ENCODE measurements at regions not wholly inside any gene's neighbourhood (a gene's known extent, or its start where the extent isn't known, plus 50 kb on each side); places are given as distances from the start of the nearest gene placed in this dataset.
A peak's percentile ranks its signal among the peaks of the same experiment; 100 is the strongest.

DNA sequence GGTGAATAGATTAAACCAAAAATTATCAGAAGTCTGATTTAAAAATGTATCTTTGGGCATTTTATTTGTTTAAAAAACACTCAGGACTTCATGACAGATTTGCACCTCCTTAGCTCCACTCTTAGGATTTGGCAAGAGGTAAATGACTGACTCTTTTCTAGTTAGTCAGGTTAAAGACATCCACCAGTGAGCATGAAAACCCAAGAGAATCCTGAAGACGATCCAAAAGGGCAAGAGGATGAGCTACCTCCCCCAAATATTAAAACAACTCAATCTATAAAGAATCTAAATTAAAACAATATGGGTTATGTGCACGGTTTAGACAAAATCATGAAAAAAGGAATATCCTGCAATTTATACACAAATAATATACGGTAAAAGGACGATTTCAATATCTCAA is 89.4 kb upstream of the OPRM1 start:
- Histone ChIP-seq H3K4me1 (no peaks in the 10 kb centered on the region), H3K4me3 (no peak overlapping the region), H3K9me3 (peaks cover 0 to 4% (median 0%) of the 10 kb centered on the region in 8 donors), H3K27me3 (replicated peaks in 1 of 7) (no peaks in the 10 kb centered on the region), H3K27ac (no peak overlapping the region), H3K36me3 (no peaks in the 10 kb centered on the region)
- TF ChIP-seq POLR2AphosphoS5 (IDR thresholded peaks at IDR 0.05) (no peak), POLR2A (IDR thresholded peaks at IDR 0.05) (no peak)
- TF ChIP-seq, protein P1, sequence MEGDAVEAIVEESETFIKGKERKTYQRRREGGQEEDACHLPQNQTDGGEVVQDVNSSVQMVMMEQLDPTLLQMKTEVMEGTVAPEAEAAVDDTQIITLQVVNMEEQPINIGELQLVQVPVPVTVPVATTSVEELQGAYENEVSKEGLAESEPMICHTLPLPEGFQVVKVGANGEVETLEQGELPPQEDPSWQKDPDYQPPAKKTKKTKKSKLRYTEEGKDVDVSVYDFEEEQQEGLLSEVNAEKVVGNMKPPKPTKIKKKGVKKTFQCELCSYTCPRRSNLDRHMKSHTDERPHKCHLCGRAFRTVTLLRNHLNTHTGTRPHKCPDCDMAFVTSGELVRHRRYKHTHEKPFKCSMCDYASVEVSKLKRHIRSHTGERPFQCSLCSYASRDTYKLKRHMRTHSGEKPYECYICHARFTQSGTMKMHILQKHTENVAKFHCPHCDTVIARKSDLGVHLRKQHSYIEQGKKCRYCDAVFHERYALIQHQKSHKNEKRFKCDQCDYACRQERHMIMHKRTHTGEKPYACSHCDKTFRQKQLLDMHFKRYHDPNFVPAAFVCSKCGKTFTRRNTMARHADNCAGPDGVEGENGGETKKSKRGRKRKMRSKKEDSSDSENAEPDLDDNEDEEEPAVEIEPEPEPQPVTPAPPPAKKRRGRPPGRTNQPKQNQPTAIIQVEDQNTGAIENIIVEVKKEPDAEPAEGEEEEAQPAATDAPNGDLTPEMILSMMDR (IDR thresholded peaks at IDR 0.05 in 8 of 11, conservative IDR thresholded peaks at IDR 0.05 in 3 of 11) = no peak
- intact Hi-C loops (cut with DNase I; ENCODE audit: low total_unique reads) = no loop called here
- WGBS, 5 donors = 45 to 76% (median 54%) methylated on average over 4 of the region's 4 CpGs
- DNase-seq = no peak

DNA sequence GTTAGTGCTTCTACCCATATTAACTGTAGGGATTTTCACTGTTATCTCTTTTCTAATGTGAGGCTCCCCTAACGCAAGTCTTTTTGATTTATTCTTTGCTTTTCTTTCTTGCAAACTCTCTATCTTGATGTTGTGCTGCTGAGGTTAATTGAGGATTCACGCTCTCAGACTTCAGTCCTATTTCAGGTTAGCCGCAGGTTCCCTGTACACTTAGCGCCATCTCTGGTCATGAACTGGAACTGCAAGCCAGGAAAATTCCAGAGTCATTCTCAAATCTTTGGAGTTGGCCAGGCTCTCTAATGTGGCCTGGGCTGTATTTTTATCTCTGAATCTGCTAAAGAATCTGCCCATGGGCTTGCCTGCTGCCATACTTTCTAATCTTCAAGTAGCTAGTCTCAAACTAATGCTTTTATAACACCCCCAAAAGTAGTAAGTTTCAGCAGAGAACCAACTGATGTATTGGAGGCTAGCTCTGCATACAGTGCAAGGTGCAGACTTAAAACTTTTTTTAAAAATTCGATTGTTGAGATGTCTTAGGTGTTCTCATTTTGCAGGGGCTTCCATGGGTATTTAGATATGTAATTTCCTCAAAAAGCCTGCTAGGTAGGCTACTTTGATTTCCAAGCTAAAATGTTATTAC is 91.1 kb upstream of the OPRM1 start:
- Histone ChIP-seq H3K27ac (no peak overlapping the region), H3K4me1 (no peaks in the 10 kb centered on the region), H3K9me3 (no peaks in the 10 kb centered on the region), H3K4me3 (no peak overlapping the region), H3K27me3 (replicated peaks in 1 of 7) (no peaks in the 10 kb centered on the region), H3K36me3 (no peaks in the 10 kb centered on the region)
- intact Hi-C loops (cut with DNase I; ENCODE audit: low total_unique reads) = no loop called here
- TF ChIP-seq, protein P1 (IDR thresholded peaks at IDR 0.05 in 8 of 11, conservative IDR thresholded peaks at IDR 0.05 in 3 of 11) = peak in 9 of 11 experiments; percentile 25 to 64 (median 47)
- TF ChIP-seq POLR2A (IDR thresholded peaks at IDR 0.05) = no peak
- WGBS, 5 donors = 18 to 26% (median 22%) methylated on average over 5 of the region's 5 CpGs
- DNase-seq = no peak

DNA sequence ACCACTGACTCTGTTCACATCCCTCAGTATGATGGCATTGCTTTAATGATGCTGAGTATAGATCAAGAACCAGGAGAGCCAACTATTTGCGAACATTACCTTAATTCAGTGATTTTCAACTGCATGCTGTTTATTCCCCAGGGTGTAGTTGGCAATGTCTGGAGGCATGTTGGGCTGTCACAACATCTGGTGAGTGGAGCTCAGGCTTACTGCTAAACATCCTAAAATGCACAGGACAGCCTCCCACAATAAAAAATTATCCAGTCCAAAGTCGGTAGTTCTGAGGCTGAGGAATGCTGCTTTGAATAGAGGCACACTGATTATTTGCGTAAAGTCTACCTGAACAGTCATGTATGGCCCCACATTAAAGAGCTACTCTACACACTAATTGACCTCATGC is 94.8 kb upstream of the OPRM1 start:
- H3K27ac ChIP-seq = no peak overlapping the region
- H3K36me3 ChIP-seq = no peaks in the 10 kb centered on the region
- H3K4me1 ChIP-seq = no peaks in the 10 kb centered on the region
- TF ChIP-seq POLR2AphosphoS5 (IDR thresholded peaks at IDR 0.05) = no peak
- TF ChIP-seq, protein P1 (IDR thresholded peaks at IDR 0.05 in 8 of 11, conservative IDR thresholded peaks at IDR 0.05 in 3 of 11) = no peak
- TF ChIP-seq POLR2A (IDR thresholded peaks at IDR 0.05) = no peak
- intact Hi-C loops (cut with DNase I; ENCODE audit: low total_unique reads) = no loop called here
- no peaks in the 10 kb centered on the region for H3K9me3 ChIP-seq
- WGBS, 5 donors = 72 to 84% (median 77%) methylated on average over 3 of the region's 3 CpGs
- no peaks in the 10 kb centered on the region for H3K27me3 ChIP-seq (replicated peaks in 1 of 7)
- H3K4me3 ChIP-seq = no peak overlapping the region
- no peak for DNase-seq

DNA sequence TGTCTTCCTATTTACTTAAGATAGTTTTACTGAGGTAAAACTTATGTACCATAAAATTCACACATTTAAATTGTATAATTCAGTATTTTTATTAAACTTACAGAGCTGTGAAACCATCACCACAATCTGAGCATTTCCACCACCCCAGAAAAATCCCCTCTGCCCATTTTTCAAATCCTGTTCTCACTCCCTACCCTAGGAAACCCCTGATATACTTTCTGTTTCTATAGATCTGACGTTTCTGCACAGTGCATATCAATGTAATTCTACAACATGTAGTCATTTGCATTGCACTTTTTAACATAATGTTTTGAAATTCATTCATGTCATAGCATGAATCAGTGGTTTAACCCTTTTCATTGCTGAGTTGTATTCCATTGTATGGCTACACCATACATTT is 96.7 kb upstream of the OPRM1 start:
- intact Hi-C loops (cut with DNase I; ENCODE audit: low total_unique reads) = no loop called here
- H3K36me3 ChIP-seq = no peaks in the 10 kb centered on the region
- no peaks in the 10 kb centered on the region for H3K9me3 ChIP-seq
- H3K4me3 ChIP-seq = no peak overlapping the region
- no peak for DNase-seq
- TF ChIP-seq, protein P1 (IDR thresholded peaks at IDR 0.05 in 8 of 11, conservative IDR thresholded peaks at IDR 0.05 in 3 of 11) = no peak
- TF ChIP-seq POLR2A (IDR thresholded peaks at IDR 0.05) (no peak), POLR2AphosphoS5 (IDR thresholded peaks at IDR 0.05) (no peak)
- no peaks in the 10 kb centered on the region for H3K27me3 ChIP-seq (replicated peaks in 1 of 7)
- H3K27ac ChIP-seq = no peak overlapping the region
- no peaks in the 10 kb centered on the region for H3K4me1 ChIP-seq
- 60 to 67% (median 61%) methylated on average over 1 of the region's 1 CpG for WGBS, 5 donors
